GM23338 (cell line): ENCODE measurements at regions not wholly inside any gene's neighbourhood (a gene's known extent, or its start where the extent isn't known, plus 50 kb on each side); places are given as distances from the start of the nearest gene placed in this dataset.

Source experiments
- ATAC-seq: fragments of 200-7000 bp; cut with Tn5 transposase; 3 replicates; pipeline ENCODE4 v1.9.1; 2020
- DNase-seq: peaks from one replicate; pipeline ENCODE4 v3.0.0-alpha.2; 2015; ENCODE audit warnings: low spot score
- H2AFZ ChIP-seq: fragments of 200-600 bp; sonication (generic); 2 replicates; pipeline ENCODE4 v1.8.0; 2016; ENCODE audit warnings: antibody characterized with exemption, mild to moderate bottlenecking, moderate library complexity
- H3F3A ChIP-seq: fragments of 200-600 bp; sonication (generic); replicated peaks from 2 replicates; pipeline ENCODE4 v1.8.0; 2017; ENCODE audit warnings: antibody characterized with exemption, mixed run types, low read depth
- H3K27ac ChIP-seq: fragments of 200-600 bp; sonication (generic); 2 replicates; pipeline ENCODE4 v1.6.1; 2016; ENCODE audit warnings: low read depth
- H3K27me3 ChIP-seq: fragments of 200-600 bp; sonication (generic); 2 replicates; pipeline ENCODE4 v1.8.0; 2016; ENCODE audit warnings: mild to moderate bottlenecking, mixed run types, moderate library complexity; ENCODE audit not compliant: insufficient read depth
- H3K36me3 ChIP-seq: fragments of 200-600 bp; sonication (generic); 2 replicates; pipeline ENCODE4 v1.8.0; 2016; ENCODE audit warnings: mild to moderate bottlenecking; ENCODE audit not compliant: insufficient read depth
- H3K4me1 ChIP-seq: fragments of 200-600 bp; sonication (generic); 2 replicates; pipeline ENCODE4 v1.8.0; 2016; ENCODE audit warnings: mild to moderate bottlenecking, moderate library complexity; ENCODE audit not compliant: insufficient read depth
- H3K4me2 ChIP-seq: fragments of 200-600 bp; sonication (generic); 2 replicates; pipeline ENCODE4 v1.7.1; 2017; ENCODE audit warnings: mixed run types
- H3K4me3 ChIP-seq: fragments of 200-600 bp; sonication (generic); 2 replicates; pipeline ENCODE4 v1.6.1; 2016; ENCODE audit warnings: mixed run types
- H3K79me2 ChIP-seq: fragments of 200-600 bp; sonication (generic); replicated peaks from 2 replicates; pipeline ENCODE4 v1.8.0; 2017; ENCODE audit warnings: mild to moderate bottlenecking; ENCODE audit not compliant: insufficient read depth
- H3K9me2 ChIP-seq: fragments of 200-600 bp; sonication (generic); 2 replicates; pipeline ENCODE4 v1.8.0; 2017; ENCODE audit not compliant: insufficient read depth
- H4K20me1 ChIP-seq: fragments of 200-600 bp; sonication (generic); replicated peaks from 2 replicates; pipeline ENCODE4 v1.8.0; 2017; ENCODE audit warnings: mild to moderate bottlenecking; ENCODE audit not compliant: insufficient read depth
- H3K27ac Mint-ChIP-seq: 2 replicates; pipeline ENCODE4 v1.8.0; 2020; ENCODE audit warnings: inconsistent platforms, mild to moderate bottlenecking, moderate library complexity, mixed read lengths
- H3K27me3 Mint-ChIP-seq: 3 replicates; pipeline ENCODE4 v1.8.0; 2022; ENCODE audit warnings: low read depth, mild to moderate bottlenecking, moderate library complexity, mixed read lengths, inconsistent platforms; ENCODE audit not compliant: insufficient read depth, poor library complexity
- H3K36me3 Mint-ChIP-seq: 3 replicates; pipeline ENCODE4 v1.8.0; 2021; ENCODE audit warnings: low read depth, mild to moderate bottlenecking, inconsistent platforms, moderate library complexity, mixed read lengths
- H3K4me1 Mint-ChIP-seq: 3 replicates; pipeline ENCODE4 v1.8.0; 2020; ENCODE audit warnings: mild to moderate bottlenecking, inconsistent platforms, mixed read lengths
- H3K4me3 Mint-ChIP-seq: 3 replicates; pipeline ENCODE4 v1.8.0; 2021; ENCODE audit warnings: moderate library complexity, mild to moderate bottlenecking, inconsistent platforms, mixed read lengths
- H3K9me3 Mint-ChIP-seq: 3 replicates; pipeline ENCODE4 v1.8.0; 2020; ENCODE audit warnings: moderate library complexity, mild to moderate bottlenecking, inconsistent platforms, mixed read lengths
- ETS1 ChIP-seq: IDR thresholded peaks from 2 replicates; pipeline ENCODE4 v1.6.1; 2016; ENCODE audit warnings: antibody characterized with exemption
- EZH2 ChIP-seq: fragments of 200-600 bp; sonication (generic); IDR thresholded peaks from one replicate; pipeline ENCODE4 v1.8.0; 2017; ENCODE audit warnings: antibody characterized with exemption, mild to moderate bottlenecking, low read depth; ENCODE audit not compliant: unreplicated experiment
- EZH2phosphoT487 ChIP-seq: fragments of 200-600 bp; sonication (generic); IDR thresholded peaks from one replicate; pipeline ENCODE4 v1.8.1; 2018; ENCODE audit warnings: antibody characterized with exemption; ENCODE audit not compliant: unreplicated experiment
- JUNB ChIP-seq: IDR thresholded peaks from one replicate; pipeline ENCODE4 v1.6.1; 2016; ENCODE audit warnings: antibody characterized with exemption; ENCODE audit not compliant: unreplicated experiment
- NANOG ChIP-seq: IDR thresholded peaks from 2 replicates; pipeline ENCODE4 v1.6.1; 2016; ENCODE audit warnings: antibody characterized with exemption, borderline replicate concordance
- POLR2AphosphoS5 ChIP-seq: IDR thresholded peaks from 2 replicates; pipeline ENCODE4 v1.6.1; 2016; ENCODE audit warnings: antibody characterized with exemption, low read depth
- STAT1 ChIP-seq: IDR thresholded peaks from one replicate; pipeline ENCODE4 v1.6.1; 2016; ENCODE audit warnings: antibody characterized with exemption; ENCODE audit not compliant: unreplicated experiment
- ZNF114 ChIP-seq: fragments of 250-450 bp; sonication (Bioruptor Pico); IDR thresholded peaks from 2 replicates; pipeline ENCODE4 v1.5.0; 2020; ENCODE audit warnings: mild to moderate bottlenecking, moderate library complexity
- ZNF331 ChIP-seq: fragments of 250-450 bp; sonication (Bioruptor Pico); IDR thresholded peaks from 2 replicates; pipeline ENCODE4 v1.5.0; 2020; ENCODE audit warnings: low read depth, mild to moderate bottlenecking, moderate library complexity
- TF ChIP-seq, protein P1 (sequence below), 2 experiments: fragments of 200-600 bp in 1 of 2; sonication (generic) in 1 of 2; conservative IDR thresholded peaks; 2 replicates each; pipeline versions ENCODE4 v1.5.1 to v1.6.1; 2016 to 2017; ENCODE audit warnings: antibody characterized with exemption in 2 of 2, low read depth in 2 of 2, mild to moderate bottlenecking in 2 of 2, moderate library complexity in 1 of 2
- TF ChIP-seq, protein P2 (sequence below): IDR thresholded peaks from one replicate; pipeline ENCODE4 v1.6.1; 2018; ENCODE audit warnings: antibody characterized with exemption; ENCODE audit not compliant: unreplicated experiment

- TF ChIP-seq STAT1 (no peak), EZH2 (no peak), EZH2phosphoT487 (no peak), ETS1 (no peak)
- TF ChIP-seq, protein P1, sequence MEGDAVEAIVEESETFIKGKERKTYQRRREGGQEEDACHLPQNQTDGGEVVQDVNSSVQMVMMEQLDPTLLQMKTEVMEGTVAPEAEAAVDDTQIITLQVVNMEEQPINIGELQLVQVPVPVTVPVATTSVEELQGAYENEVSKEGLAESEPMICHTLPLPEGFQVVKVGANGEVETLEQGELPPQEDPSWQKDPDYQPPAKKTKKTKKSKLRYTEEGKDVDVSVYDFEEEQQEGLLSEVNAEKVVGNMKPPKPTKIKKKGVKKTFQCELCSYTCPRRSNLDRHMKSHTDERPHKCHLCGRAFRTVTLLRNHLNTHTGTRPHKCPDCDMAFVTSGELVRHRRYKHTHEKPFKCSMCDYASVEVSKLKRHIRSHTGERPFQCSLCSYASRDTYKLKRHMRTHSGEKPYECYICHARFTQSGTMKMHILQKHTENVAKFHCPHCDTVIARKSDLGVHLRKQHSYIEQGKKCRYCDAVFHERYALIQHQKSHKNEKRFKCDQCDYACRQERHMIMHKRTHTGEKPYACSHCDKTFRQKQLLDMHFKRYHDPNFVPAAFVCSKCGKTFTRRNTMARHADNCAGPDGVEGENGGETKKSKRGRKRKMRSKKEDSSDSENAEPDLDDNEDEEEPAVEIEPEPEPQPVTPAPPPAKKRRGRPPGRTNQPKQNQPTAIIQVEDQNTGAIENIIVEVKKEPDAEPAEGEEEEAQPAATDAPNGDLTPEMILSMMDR (conservative IDR thresholded peaks at IDR 0.05; ENCODE audit: low read depth in 2 of 2), result no peak
Observed at GRCh38 chr5:86112249-86112648, 505.5 kb upstream of the COX7C start (continued).

- H2AFZ ChIP-seq, result no peak overlapping the region
- no peaks in the 10 kb centered on the region for H3F3A ChIP-seq
- no peaks in the 10 kb centered on the region; the same call in 2 of the 3 replicates for H3K9me3 Mint-ChIP-seq
- no peaks in the 10 kb centered on the region for H3K27me3 Mint-ChIP-seq
- ATAC-seq (no peak), DNase-seq (no peak)
- no peaks in the 10 kb centered on the region for H3K79me2 ChIP-seq
- no peak overlapping the region for H3K27ac Mint-ChIP-seq
- H3K9me2 ChIP-seq, result peaks cover 6% of the 10 kb centered on the region; the same call in 1 of the 2 replicates
- H3K4me1 ChIP-seq, result no peaks in the 10 kb centered on the region
- H3K4me1 Mint-ChIP-seq, result no peaks in the 10 kb centered on the region
- H3K36me3 ChIP-seq, result no peaks in the 10 kb centered on the region
- no peaks in the 10 kb centered on the region for H3K36me3 Mint-ChIP-seq
- H4K20me1 ChIP-seq, result no peaks in the 10 kb centered on the region
- H3K27ac ChIP-seq, result no peak overlapping the region
- no peak overlapping the region for H3K4me3 Mint-ChIP-seq
- H3K27me3 ChIP-seq, result no peaks in the 10 kb centered on the region
- H3K4me3 ChIP-seq, result no peak overlapping the region
- H3K4me2 ChIP-seq, result no peak overlapping the region
- no peak for TF ChIP-seq POLR2AphosphoS5
- TF ChIP-seq JUNB, result no peak
- TF ChIP-seq EZH2phosphoT487, result no peak
- TF ChIP-seq EZH2, result no peak
- no peak for TF ChIP-seq ZNF331
- TF ChIP-seq STAT1, result no peak
- TF ChIP-seq, protein P2, sequence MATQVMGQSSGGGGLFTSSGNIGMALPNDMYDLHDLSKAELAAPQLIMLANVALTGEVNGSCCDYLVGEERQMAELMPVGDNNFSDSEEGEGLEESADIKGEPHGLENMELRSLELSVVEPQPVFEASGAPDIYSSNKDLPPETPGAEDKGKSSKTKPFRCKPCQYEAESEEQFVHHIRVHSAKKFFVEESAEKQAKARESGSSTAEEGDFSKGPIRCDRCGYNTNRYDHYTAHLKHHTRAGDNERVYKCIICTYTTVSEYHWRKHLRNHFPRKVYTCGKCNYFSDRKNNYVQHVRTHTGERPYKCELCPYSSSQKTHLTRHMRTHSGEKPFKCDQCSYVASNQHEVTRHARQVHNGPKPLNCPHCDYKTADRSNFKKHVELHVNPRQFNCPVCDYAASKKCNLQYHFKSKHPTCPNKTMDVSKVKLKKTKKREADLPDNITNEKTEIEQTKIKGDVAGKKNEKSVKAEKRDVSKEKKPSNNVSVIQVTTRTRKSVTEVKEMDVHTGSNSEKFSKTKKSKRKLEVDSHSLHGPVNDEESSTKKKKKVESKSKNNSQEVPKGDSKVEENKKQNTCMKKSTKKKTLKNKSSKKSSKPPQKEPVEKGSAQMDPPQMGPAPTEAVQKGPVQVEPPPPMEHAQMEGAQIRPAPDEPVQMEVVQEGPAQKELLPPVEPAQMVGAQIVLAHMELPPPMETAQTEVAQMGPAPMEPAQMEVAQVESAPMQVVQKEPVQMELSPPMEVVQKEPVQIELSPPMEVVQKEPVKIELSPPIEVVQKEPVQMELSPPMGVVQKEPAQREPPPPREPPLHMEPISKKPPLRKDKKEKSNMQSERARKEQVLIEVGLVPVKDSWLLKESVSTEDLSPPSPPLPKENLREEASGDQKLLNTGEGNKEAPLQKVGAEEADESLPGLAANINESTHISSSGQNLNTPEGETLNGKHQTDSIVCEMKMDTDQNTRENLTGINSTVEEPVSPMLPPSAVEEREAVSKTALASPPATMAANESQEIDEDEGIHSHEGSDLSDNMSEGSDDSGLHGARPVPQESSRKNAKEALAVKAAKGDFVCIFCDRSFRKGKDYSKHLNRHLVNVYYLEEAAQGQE, result no peak
- no peak for TF ChIP-seq NANOG
- no peak for TF ChIP-seq ZNF114 (CRISPR knock-in tag)
- TF ChIP-seq, protein P1 (conservative IDR thresholded peaks at IDR 0.05; ENCODE audit: low read depth in 2 of 2), result no peak
Observed at GRCh38 chr5:86115164-86115563, 502.6 kb upstream of the COX7C start.
